Trophoblast cell (in vitro differentiated cells and primary cell): ENCODE measurements at regions not wholly inside any gene's neighbourhood (a gene's known extent, or its start where the extent isn't known, plus 50 kb on each side); places are given as distances from the start of the nearest gene placed in this dataset.

ENCODE experiments used
- DNase-seq, 2 donors: peaks; one replicate each; pipeline ENCODE4 v3.0.0-alpha.2; 2016
- H2AFZ ChIP-seq: 2 replicates; pipeline ENCODE4 v1.6.1; 2013; ENCODE audit warnings: low read length, moderate library complexity, mild to moderate bottlenecking; ENCODE audit not compliant: insufficient read depth, poor library complexity
- H2AK5ac ChIP-seq: 2 replicates; pipeline ENCODE4 v1.6.1; 2013; ENCODE audit warnings: mild to moderate bottlenecking, low read length
- H2BK120ac ChIP-seq: 2 replicates; pipeline ENCODE4 v1.6.1; 2013; ENCODE audit warnings: low read length, mild to moderate bottlenecking, moderate library complexity; ENCODE audit not compliant: insufficient read depth, poor library complexity
- H2BK12ac ChIP-seq: 2 replicates; pipeline ENCODE4 v1.6.1; 2013; ENCODE audit warnings: mild to moderate bottlenecking, low read length, moderate library complexity
- H2BK5ac ChIP-seq: 2 replicates; pipeline ENCODE4 v1.6.1; 2013; ENCODE audit warnings: low read length, low read depth, moderate library complexity, mild to moderate bottlenecking; ENCODE audit not compliant: poor library complexity
- H3K14ac ChIP-seq: 2 replicates; pipeline ENCODE4 v1.6.1; 2013; ENCODE audit warnings: mild to moderate bottlenecking, low read length
- H3K18ac ChIP-seq: 2 replicates; pipeline ENCODE4 v1.6.1; 2013; ENCODE audit warnings: mild to moderate bottlenecking, low read length
- H3K23ac ChIP-seq: 2 replicates; pipeline ENCODE4 v1.6.1; 2013; ENCODE audit warnings: low read length
- H3K27ac ChIP-seq: 2 replicates; pipeline ENCODE4 v1.5.1; 2013; ENCODE audit warnings: low read depth, mild to moderate bottlenecking, inconsistent platforms, low read length, moderate library complexity
- H3K27me3 ChIP-seq: 2 replicates; pipeline ENCODE4 v1.6.1; 2013; ENCODE audit warnings: inconsistent platforms, mild to moderate bottlenecking, low read length, moderate library complexity; ENCODE audit not compliant: insufficient read depth
- H3K36me3 ChIP-seq, 2 experiments: 1 replicate in 1 of 2; 2 replicates in 1 of 2; pipeline ENCODE4 v1.6.1; 2013; ENCODE audit warnings: low read length in 2 of 2, mild to moderate bottlenecking in 2 of 2, moderate library complexity in 1 of 2; ENCODE audit not compliant: insufficient read depth in 2 of 2, control insufficient read depth in 1 of 2
- H3K4ac ChIP-seq: 2 replicates; pipeline ENCODE4 v1.6.1; 2013; ENCODE audit warnings: low read depth, mild to moderate bottlenecking, low read length, moderate library complexity
- H3K4me1 ChIP-seq, 2 experiments: 1 replicate in 1 of 2; 2 replicates in 1 of 2; pipeline ENCODE4 v1.6.1; 2013; ENCODE audit warnings: low read length in 2 of 2, mild to moderate bottlenecking in 2 of 2, moderate library complexity in 1 of 2; ENCODE audit not compliant: insufficient read depth in 2 of 2, control insufficient read depth in 1 of 2
- H3K4me2 ChIP-seq: 2 replicates; pipeline ENCODE4 v1.6.1; 2013; ENCODE audit warnings: inconsistent platforms, mild to moderate bottlenecking, low read length, moderate library complexity
- H3K4me3 ChIP-seq: 2 replicates; pipeline ENCODE4 v1.5.1; 2013; ENCODE audit warnings: mild to moderate bottlenecking, low read depth, low read length, inconsistent platforms
- H3K79me1 ChIP-seq: one replicate; pipeline ENCODE4 v1.6.1; 2013; ENCODE audit warnings: low read length
- H3K79me2 ChIP-seq: 2 replicates; pipeline ENCODE4 v1.6.1; 2013; ENCODE audit warnings: low read length, mild to moderate bottlenecking; ENCODE audit not compliant: control insufficient read depth, insufficient read depth, poor library complexity
- H3K9ac ChIP-seq: 2 replicates; pipeline ENCODE4 v1.6.1; 2013; ENCODE audit warnings: mild to moderate bottlenecking, low read length
- H3K9me3 ChIP-seq: 2 replicates; pipeline ENCODE4 v1.6.1; 2013; ENCODE audit warnings: low read depth, mild to moderate bottlenecking, control low read depth, inconsistent platforms, low read length; ENCODE audit not compliant: insufficient read depth
- H4K12ac ChIP-seq: 2 replicates; pipeline ENCODE4 v1.6.1; 2013; ENCODE audit warnings: low read depth, mild to moderate bottlenecking, low read length, moderate library complexity
- H4K8ac ChIP-seq: 2 replicates; pipeline ENCODE4 v1.6.1; 2013; ENCODE audit warnings: low read depth, mild to moderate bottlenecking, low read length, moderate library complexity
- H4K91ac ChIP-seq: one replicate; pipeline ENCODE4 v1.6.1; 2013; ENCODE audit warnings: low read depth, mild to moderate bottlenecking, low read length, moderate library complexity
- whole genome bisulfite sequencing: extraction: QIAGEN DNeasy Blood & Tissue Kit; methylation state at CpG from one replicate; pipeline ENCODE4 v1.1.7; 2013; ENCODE audit warnings: missing lambda C conversion rate; ENCODE audit not compliant: insufficient read length, insufficient coverage; ENCODE audit errors: extremely low coverage; 5-methylcytosine and 5-hydroxymethylcytosine counted together

DNA sequence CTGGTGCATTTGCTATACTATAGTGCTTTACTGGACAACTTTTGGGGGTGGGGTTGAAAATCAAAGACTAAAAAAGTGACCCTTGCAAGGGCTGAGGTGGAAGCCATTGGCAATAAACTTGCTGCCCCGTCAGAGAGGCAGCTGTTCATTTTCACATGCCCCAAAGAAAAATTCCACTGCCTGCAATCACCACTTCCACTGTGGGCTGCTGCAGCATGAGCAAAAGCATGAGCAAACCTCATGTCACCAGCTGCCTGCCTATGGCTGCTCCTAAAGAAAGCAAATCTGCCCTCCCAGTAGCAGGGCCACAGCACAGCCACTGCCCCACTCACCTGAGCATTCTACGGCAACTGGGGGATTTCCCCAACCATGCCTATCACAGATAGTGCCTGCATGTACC is 290.0 kb downstream of the PAX1 start:
- no peak overlapping the region for H3K27ac ChIP-seq
- no peak overlapping the region for H3K4me2 ChIP-seq
- H3K79me1 ChIP-seq, result no peaks in the 10 kb centered on the region
- no peak overlapping the region for H4K12ac ChIP-seq
- H2BK12ac ChIP-seq, result no peak overlapping the region
- H2AFZ ChIP-seq, result no peak overlapping the region
- no peaks in the 10 kb centered on the region for H3K27me3 ChIP-seq
- H3K4me3 ChIP-seq, result no peak overlapping the region
- no peaks in the 10 kb centered on the region for H3K4me1 ChIP-seq
- H4K8ac ChIP-seq, result no peak overlapping the region
- H3K4ac ChIP-seq, result no peak overlapping the region
- H2BK120ac ChIP-seq, result no peak overlapping the region
- no peaks in the 10 kb centered on the region for H3K79me2 ChIP-seq
- no peaks in the 10 kb centered on the region for H3K9me3 ChIP-seq
- no peak overlapping the region for H2AK5ac ChIP-seq
- WGBS, result no CpG with 5 or more reads among the region's 2 CpGs
- H3K18ac ChIP-seq, result no peak overlapping the region
- no peak overlapping the region for H3K23ac ChIP-seq
- DNase-seq, result no peak
- no peak overlapping the region for H4K91ac ChIP-seq
- H3K9ac ChIP-seq, result no peak overlapping the region
- H3K36me3 ChIP-seq, result no peaks in the 10 kb centered on the region
- no peak overlapping the region for H3K14ac ChIP-seq
- no peak overlapping the region for H2BK5ac ChIP-seq

DNA sequence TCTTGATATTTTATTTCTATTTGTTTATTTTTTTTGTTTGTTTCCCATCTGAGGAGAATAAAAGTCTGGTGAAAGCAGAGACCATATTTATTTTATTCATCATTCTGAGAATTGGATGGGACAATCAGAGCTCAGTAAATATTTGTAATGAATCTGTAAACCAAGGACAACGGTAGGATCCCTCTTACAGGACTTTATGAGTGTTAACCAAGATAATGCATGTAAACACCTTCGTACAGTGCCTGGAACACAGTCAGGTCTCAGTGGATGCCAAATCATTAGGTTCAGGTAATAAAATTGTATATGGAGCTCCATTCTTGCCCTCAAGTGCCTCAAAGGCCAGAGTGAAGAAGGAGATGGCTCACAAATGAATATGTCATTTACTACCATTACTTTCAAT is 288.7 kb downstream of the PAX1 start:
- Histone ChIP-seq H3K79me2 (no peaks in the 10 kb centered on the region), H4K8ac (no peak overlapping the region), H3K9me3 (no peaks in the 10 kb centered on the region), H3K4me3 (no peak overlapping the region), H3K4me1 (no peaks in the 10 kb centered on the region), H3K27me3 (no peaks in the 10 kb centered on the region), H3K27ac (no peak overlapping the region), H2BK12ac (no peak overlapping the region), H2BK5ac (no peak overlapping the region), H3K23ac (no peak overlapping the region), H2AK5ac (no peak overlapping the region), H4K91ac (no peak overlapping the region), H3K14ac (no peak overlapping the region), H2BK120ac (no peak overlapping the region), H3K4ac (no peak overlapping the region), H3K18ac (no peak overlapping the region), H4K12ac (no peak overlapping the region), H2AFZ (no peak overlapping the region), H3K9ac (no peak overlapping the region), H3K36me3 (no peaks in the 10 kb centered on the region), H3K4me2 (no peak overlapping the region), H3K79me1 (no peaks in the 10 kb centered on the region)
- no peak for DNase-seq
- WGBS, result no CpG with 5 or more reads among the region's 2 CpGs

DNA sequence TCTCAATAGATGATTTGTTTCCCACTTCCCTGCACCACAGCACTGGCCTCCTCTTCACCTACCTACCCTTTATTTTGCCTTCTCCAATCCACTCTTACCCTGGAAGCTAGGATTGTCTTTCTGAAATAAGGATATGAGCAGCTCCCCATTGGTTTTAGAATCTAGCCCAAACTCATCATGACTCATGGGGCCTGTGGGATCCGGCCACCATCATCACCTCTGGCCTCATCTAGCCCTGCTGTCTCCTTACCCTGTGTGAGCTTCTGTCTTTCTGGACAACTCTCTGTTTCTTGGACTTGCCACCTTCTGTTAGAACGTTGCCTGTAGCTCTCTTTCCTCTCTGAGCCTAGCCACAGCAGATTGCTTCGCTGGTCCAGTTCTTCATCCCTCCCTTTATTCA is 277.1 kb downstream of the PAX1 start:
- Histone ChIP-seq H2AFZ (no peak overlapping the region), H3K79me2 (no peaks in the 10 kb centered on the region), H3K4me3 (no peak overlapping the region), H3K14ac (no peak overlapping the region), H3K18ac (no peak overlapping the region), H3K79me1 (no peaks in the 10 kb centered on the region), H3K4me2 (no peak overlapping the region), H2AK5ac (no peak overlapping the region), H3K23ac (no peak overlapping the region), H3K9ac (no peak overlapping the region), H3K27ac (no peak overlapping the region), H2BK120ac (no peak overlapping the region), H3K4me1 (no peaks in the 10 kb centered on the region), H4K8ac (no peak overlapping the region), H2BK12ac (no peak overlapping the region), H2BK5ac (no peak overlapping the region), H4K12ac (no peak overlapping the region), H4K91ac (no peak overlapping the region), H3K36me3 (no peaks in the 10 kb centered on the region), H3K9me3 (no peaks in the 10 kb centered on the region), H3K4ac (no peak overlapping the region), H3K27me3 (no peaks in the 10 kb centered on the region)
- no CpG with 5 or more reads among the region's 3 CpGs for WGBS
- DNase-seq, result no peak

DNA sequence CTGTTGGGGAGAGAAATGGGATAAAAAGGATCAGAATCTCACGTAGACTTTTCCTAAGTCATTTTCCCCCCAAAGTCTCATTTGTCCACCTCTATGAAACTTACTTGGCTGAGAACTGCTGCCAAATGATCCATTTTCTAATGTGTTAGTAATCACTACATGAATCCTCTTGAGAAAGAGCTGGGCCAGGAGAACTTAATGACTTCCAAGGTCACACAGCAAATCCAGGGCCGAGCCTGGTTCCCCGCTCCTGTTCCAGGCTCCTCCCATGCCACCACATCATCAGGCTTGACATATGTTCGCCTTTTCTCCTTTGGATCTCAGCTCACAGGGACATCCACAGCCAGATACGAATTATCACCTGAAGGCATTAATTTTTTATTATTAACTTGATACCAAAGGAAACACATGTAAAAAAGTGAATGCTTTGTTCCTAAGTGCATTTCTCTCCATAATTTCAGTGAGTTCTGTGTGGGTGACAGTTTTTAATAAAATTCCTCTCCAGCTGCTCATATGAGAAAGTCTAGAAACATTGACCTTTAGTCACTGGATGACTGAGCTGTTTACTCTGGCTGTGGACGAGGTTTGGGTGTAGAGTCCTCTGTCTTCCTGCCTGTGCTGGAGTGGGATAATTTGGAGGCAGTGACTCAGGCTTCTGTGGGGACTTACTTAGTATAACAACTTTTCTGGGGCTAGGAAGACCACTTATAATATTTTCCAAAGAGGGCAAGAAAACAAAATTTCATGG is 276.3 kb downstream of the PAX1 start:
- H3K27me3 ChIP-seq, result no peaks in the 10 kb centered on the region

More for the DNA sequence above, 276.3 kb downstream of the PAX1 start:
- Histone ChIP-seq H3K14ac (no peak overlapping the region), H2BK5ac (no peak overlapping the region), H3K4me1 (no peaks in the 10 kb centered on the region), H3K79me2 (no peaks in the 10 kb centered on the region), H3K18ac (no peak overlapping the region), H3K9ac (no peak overlapping the region), H4K8ac (no peak overlapping the region), H3K27ac (no peak overlapping the region), H2BK120ac (no peak overlapping the region), H3K4ac (no peak overlapping the region), H4K91ac (no peak overlapping the region), H4K12ac (no peak overlapping the region), H3K23ac (no peak overlapping the region), H3K36me3 (no peaks in the 10 kb centered on the region), H3K4me3 (no peak overlapping the region), H2AK5ac (no peak overlapping the region), H2BK12ac (no peak overlapping the region), H2AFZ (no peak overlapping the region), H3K4me2 (no peak overlapping the region), H3K79me1 (no peaks in the 10 kb centered on the region), H3K9me3 (no peaks in the 10 kb centered on the region)
- no peak for DNase-seq
- WGBS, result no CpG with 5 or more reads among the region's 6 CpGs
